GM20000 (cell line): ENCODE measurements at regions not wholly inside any gene's neighbourhood (a gene's known extent, or its start where the extent isn't known, plus 50 kb on each side); places are given as distances from the start of the nearest gene placed in this dataset.
A peak's percentile ranks its signal among the peaks of the same experiment; 100 is the strongest.

ENCODE experiments used
- DNase-seq: peaks from one replicate; pipeline ENCODE4 v3.0.0; 2012; ENCODE audit warnings: low spot score
- TF ChIP-seq, protein P1 (sequence below): IDR thresholded peaks from 2 replicates; pipeline ENCODE4 v1.5.1; 2012; ENCODE audit warnings: mild to moderate bottlenecking, control low read depth; ENCODE audit errors: extremely low read depth, missing control alignments

DNA sequence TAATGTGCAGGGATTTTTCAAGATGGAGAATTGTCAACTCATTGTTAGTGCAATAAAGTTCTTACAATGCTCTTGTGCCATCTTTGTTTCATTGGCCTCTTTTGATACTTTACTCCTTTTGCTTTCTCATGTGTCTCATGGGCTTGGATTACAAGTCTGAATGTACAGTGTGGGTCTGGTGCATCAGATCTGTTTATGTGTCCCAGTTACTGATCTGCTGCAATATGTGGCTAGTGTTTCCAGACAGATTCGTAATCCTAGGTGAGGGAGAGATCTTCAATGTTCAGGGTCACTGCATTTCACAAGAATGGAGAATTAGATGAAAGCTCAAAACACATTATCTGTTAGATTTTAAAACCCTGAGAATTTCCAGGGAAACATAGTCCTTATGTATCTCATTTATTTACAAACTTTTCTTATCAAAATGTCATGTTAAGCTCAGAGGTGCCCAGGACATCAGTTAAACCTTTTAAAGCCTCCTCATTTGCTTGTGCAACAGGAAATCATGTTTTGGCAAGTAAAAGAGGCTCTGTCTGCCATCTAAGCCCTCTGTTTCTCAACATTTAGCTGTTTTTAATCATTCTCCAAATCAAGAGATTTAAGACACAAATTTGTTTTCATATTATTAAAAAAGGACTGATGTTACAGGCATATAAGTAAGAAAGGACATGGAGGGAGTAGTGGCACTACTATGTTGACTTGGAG is 108.1 kb downstream of the NUP35 start:
- TF ChIP-seq, protein P1, sequence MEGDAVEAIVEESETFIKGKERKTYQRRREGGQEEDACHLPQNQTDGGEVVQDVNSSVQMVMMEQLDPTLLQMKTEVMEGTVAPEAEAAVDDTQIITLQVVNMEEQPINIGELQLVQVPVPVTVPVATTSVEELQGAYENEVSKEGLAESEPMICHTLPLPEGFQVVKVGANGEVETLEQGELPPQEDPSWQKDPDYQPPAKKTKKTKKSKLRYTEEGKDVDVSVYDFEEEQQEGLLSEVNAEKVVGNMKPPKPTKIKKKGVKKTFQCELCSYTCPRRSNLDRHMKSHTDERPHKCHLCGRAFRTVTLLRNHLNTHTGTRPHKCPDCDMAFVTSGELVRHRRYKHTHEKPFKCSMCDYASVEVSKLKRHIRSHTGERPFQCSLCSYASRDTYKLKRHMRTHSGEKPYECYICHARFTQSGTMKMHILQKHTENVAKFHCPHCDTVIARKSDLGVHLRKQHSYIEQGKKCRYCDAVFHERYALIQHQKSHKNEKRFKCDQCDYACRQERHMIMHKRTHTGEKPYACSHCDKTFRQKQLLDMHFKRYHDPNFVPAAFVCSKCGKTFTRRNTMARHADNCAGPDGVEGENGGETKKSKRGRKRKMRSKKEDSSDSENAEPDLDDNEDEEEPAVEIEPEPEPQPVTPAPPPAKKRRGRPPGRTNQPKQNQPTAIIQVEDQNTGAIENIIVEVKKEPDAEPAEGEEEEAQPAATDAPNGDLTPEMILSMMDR: no peak
- DNase-seq: no peak

DNA sequence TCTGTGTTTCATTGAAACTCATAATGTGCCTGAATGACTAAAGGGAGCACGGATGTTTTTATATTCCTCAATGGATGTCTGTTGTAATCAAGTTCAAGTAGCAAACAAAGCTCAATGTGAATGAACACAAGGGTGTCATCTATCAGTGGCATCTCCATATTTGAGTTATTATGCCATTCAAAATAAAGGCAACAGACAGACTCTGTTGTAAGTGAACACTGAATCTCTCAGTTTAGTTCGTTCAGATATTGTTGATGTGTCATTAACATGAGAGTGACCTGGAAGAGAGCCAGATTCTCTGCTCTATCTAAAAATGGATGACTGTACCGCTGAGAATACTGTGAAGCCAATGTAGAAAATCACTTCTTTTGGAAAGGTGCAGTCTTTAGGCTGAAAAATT is 118.7 kb downstream of the NUP35 start:
- no peak for DNase-seq
- TF ChIP-seq, protein P1: no peak

DNA sequence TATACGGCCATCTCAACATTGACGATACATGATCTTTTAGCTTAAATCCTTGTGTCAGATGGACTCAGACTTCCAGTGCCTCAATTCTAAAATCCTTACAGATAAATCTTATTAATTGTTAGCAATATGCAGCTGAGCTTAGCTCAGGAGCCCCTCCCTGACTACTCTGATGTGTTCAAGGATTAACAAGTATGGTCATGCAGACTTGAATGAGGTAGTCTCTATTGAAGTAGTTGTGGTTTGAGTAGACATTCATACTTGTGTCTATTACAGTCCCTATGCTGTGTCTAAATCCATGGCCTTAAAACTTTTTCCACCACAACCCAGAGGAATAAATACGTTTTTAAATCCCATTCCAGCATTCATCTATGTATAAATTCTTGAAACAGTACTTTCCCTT is 119.5 kb downstream of the NUP35 start:
- no peak for DNase-seq
- TF ChIP-seq, protein P1: no peak

DNA sequence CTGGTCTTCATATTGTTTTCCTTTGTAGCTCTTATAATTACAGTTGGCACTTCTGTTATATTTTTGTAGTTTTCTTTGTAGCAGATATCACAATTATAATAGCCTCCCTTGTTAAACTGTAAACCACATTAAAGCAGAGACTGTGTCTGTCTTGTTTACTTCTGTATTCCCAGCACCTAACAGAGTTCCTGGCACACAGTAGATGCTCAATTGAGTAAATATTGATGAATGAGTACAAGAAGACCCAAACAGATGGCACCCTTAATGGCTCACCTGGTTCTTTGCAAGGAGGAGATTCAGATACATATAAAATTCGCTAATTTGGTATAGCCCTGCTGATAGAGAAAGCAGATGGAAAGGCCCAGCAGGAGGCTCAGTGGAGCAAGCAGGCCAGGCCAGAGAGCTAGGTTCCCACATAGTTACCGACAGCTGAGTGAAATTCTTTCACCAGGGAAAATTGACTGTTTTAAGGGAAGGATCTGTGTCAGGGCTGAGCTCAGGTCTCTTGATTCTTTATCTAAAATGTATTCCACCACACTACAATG is 120.1 kb downstream of the NUP35 start:
- no peak for DNase-seq
- TF ChIP-seq, protein P1: no peak

DNA sequence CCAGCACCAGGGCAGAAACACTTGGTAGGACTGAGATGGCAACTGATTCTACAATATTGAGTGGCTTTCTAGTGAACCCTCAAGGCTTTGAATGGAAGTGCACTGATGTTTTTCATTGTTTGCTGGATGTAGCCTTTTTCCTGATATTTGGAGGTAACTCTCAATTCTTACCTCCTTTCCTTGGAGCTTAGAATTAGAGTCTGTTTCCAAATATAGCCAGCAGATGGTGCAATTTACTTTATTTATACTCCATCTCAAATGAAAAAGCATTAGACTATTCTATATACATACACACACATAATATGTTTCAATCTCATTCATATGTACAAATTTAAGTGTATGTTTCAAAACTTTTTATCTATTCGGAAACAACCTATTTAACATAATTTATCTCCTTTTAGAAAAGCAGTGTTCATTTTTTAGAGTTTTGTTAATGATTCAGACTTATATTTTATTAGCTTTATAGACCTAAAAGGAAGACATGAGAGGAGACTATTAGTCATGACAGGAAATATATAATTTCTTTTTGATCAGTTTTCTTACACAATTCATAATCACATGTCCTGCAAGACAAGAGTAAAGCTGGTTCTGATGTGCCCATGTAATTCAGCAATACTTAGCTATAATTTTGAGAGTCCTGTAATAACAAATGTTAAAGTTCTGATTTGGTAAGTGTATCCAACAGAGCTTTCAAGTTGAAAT is 124.8 kb downstream of the NUP35 start:
- TF ChIP-seq, protein P1: peak; percentile 12
- DNase-seq: peak; percentile 45

DNA sequence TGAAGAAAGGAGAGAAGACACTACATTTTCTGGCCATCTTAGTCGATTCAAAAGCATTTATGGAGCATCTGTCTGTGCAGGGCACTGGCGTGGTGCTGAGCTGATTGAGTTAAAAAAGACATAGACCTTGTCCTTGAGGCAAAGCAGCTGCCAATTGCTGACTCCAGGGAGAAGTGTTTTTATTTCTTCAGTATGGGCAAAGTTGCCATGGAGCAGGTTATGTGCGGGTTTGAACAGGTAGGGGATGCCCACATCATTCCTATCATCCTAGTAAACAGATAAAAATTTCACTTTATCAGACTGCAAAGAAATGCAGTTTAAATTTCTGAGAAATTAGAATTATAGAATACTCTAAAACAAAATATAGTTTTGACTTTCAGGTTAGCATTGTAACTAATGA is 125.8 kb downstream of the NUP35 start:
- TF ChIP-seq, protein P1: no peak
- DNase-seq: no peak

GRCh38 chr2:183250472-183250871 is 126.2 kb downstream of the NUP35 start:
- TF ChIP-seq, protein P1: no peak
- DNase-seq: no peak
